BJ (cell line): ENCODE measurements at regions not wholly inside any gene's neighbourhood (a gene's known extent, or its start where the extent isn't known, plus 50 kb on each side); places are given as distances from the start of the nearest gene placed in this dataset.

Source experiments
- CTCF ChIA-PET: fragments of 350-600 bp; formaldehyde crosslinking; extraction: SDS; loops from one replicate; lab custom pipeline; 2021; ENCODE audit warnings: antibody characterized with exemption, inconsistent platforms; lab: Yijun Ruan, JAX
- POLR2A ChIA-PET: fragments of 300-600 bp; sonication (Branson Sonifier 250); formaldehyde crosslinking; extraction: SDS; loops from one replicate; lab custom pipeline; 2021; ENCODE audit warnings: antibody characterized with exemption; lab: Charles Lee
- DNase-seq: peaks from one replicate; pipeline ENCODE4 v3.0.0-alpha.2; 2011; ENCODE audit warnings: low read depth
- H3K27me3 ChIP-seq: 2 replicates; pipeline ENCODE4 v1.6.0; 2011; ENCODE audit warnings: low read length; ENCODE audit not compliant: control insufficient read depth, insufficient read depth
- H3K36me3 ChIP-seq: 2 replicates; pipeline ENCODE4 v1.5.1; 2011; ENCODE audit warnings: low read length; ENCODE audit not compliant: control insufficient read depth, insufficient read depth
- H3K4me3 ChIP-seq: 2 replicates; pipeline ENCODE4 v1.5.1; 2011; ENCODE audit warnings: low read depth, mild to moderate bottlenecking, control low read depth, low read length
- TF ChIP-seq, protein P1 (sequence below): IDR thresholded peaks from 2 replicates; pipeline ENCODE4 v1.5.1; 2011; ENCODE audit warnings: low read depth, mild to moderate bottlenecking, control low read depth, inconsistent platforms, low read length, moderate library complexity; ENCODE audit not compliant: insufficient read depth

DNA sequence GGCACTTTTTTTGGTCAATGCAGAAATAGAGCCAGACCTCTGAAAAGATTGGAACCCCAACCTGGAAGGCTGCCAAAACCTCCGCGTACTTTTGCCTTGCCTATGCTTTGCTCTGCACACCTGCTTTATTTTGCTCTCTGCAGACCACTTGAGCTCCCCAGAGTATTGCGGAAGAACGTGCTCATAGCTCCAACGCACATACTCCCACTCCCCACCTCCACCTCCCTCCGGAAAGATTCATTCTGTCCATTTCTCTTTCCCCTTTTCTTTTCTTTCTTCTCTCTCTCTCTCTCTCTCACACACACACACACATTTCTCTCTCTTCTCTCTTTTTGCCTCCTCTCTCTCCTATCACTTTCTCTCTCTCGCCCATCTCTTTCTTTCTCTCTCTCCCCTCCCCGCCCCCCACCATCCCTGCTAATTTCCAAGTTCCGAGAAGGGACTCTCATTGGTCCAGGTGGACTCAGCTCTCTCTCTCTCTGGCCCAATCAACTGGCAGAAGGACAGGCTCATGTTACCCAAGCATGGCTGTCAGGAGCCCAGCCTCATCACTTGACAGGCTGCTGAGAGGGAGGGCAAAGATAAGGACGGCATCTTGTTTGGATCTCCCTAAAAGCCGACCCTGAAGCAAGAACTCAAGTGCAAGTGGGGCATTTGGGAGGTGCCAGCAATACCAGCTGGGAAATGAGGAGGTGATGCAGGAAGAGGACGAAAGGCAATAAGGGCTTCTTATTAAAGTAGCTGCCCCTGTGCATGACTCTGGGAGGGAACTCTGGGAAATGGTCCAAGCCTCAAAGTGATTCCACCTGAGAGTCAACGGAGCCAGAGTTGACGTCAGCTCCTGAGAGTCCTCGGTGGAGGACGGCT is 246.1 kb downstream of the LY86 start:
- CTCF ChIA-PET, result no interaction called here
- H3K4me3 ChIP-seq, result no peak overlapping the region
- DNase-seq, result no peak

DNA sequence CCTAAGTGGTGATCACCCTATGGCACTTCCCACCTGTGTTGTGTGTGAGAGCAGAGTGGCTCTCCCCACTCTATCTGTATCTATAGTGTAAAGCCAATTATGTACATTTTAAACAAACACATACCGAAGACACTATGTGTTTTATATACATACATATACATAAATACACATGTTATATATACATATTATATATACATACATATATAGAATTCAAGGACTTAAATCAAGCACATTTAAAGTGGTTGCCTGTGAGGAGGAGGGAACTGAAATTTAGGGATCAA is 246.6 kb downstream of the LY86 start:
- CTCF ChIA-PET, result no interaction called here
- H3K4me3 ChIP-seq, result no peak overlapping the region
- POLR2A ChIA-PET, result no interaction called here

More for the DNA sequence above, 246.1 kb downstream of the LY86 start:
- Histone ChIP-seq H3K36me3 (no peaks in the 10 kb centered on the region), H3K27me3 (peaks cover 3% of the 10 kb centered on the region; the same call in 1 of the 2 replicates)
- TF ChIP-seq, protein P1, sequence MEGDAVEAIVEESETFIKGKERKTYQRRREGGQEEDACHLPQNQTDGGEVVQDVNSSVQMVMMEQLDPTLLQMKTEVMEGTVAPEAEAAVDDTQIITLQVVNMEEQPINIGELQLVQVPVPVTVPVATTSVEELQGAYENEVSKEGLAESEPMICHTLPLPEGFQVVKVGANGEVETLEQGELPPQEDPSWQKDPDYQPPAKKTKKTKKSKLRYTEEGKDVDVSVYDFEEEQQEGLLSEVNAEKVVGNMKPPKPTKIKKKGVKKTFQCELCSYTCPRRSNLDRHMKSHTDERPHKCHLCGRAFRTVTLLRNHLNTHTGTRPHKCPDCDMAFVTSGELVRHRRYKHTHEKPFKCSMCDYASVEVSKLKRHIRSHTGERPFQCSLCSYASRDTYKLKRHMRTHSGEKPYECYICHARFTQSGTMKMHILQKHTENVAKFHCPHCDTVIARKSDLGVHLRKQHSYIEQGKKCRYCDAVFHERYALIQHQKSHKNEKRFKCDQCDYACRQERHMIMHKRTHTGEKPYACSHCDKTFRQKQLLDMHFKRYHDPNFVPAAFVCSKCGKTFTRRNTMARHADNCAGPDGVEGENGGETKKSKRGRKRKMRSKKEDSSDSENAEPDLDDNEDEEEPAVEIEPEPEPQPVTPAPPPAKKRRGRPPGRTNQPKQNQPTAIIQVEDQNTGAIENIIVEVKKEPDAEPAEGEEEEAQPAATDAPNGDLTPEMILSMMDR, result no peak
- POLR2A ChIA-PET, result no interaction called here

DNA sequence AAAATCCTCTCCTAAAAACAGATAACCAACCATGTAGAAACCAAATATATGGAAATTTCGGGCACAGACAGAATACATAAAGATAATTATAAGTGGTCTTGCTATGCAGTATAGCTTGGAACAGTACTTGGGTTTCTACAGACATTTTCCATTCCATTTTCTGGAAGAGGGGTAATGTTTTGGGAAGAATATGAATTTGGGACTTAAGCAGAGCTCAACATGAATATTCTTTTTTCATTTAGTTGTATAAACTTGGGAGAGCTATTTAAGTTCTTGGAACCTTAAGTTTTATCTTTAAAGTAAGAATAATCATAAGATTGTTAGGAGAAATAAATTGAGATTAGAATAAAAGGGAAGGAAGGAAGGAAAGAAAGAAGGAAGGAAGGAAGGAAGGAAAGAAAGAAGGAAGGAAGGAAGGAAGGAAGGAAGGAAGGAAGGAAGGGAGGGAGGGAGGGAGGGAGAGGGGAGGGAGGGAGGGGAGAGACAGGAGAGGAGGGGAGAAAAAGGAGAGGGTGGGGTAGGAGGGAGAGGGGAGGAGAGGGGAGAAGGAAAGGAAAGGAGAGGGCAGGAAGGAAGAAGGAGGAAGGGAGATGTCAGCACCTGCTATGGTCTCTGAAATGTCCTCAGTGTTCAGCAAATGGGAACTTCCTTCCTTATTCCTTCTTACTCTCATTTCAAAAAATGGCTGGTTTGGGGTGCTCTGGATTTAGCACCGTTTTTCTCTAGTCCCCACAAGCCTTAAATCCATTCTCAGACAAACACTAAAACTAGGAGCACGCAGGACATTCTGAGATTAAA is 248.3 kb downstream of the LY86 start:
- TF ChIP-seq, protein P1, result no peak
- Histone ChIP-seq H3K27me3 (peaks cover 3% of the 10 kb centered on the region; the same call in 1 of the 2 replicates), H3K4me3 (no peak overlapping the region), H3K36me3 (no peaks in the 10 kb centered on the region)
- no peak for DNase-seq
- ChIA-PET POLR2A (interaction anchor here (0.7 kb wide), 1 partner anchor 17 kb away, joined by 14 read pairs; no protein-coding TSS in a partner anchor), CTCF (no interaction called here)

More for the DNA sequence above, 246.6 kb downstream of the LY86 start:
- DNase-seq, result no peak
- Histone ChIP-seq H3K27me3 (peaks cover 3% of the 10 kb centered on the region; the same call in 1 of the 2 replicates), H3K36me3 (no peaks in the 10 kb centered on the region)
- TF ChIP-seq, protein P1, result no peak

DNA sequence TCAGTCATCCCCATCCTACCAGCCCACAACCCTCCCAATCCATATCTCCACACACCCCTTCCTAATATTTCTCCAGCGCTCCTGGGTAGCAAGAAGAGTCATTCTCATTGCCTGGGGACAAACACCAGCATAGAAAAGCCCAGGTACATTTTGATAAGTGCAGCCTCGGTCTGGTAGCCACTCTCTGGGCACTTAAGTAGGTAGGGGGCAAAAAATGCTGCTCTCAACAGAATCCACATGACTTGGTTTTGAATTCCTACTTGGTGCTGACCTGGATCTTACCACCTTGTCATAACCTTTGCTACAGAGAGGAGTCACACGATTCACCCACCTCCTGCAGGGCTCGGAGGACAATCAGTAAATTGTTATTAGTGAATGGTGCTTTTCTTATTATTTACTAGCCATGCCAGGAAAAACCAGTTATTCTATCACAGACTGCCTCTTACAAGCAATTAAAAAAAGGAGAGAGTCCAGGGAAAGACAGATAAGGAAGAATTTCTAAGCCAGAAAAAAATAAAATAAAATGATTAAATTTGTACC is 249.1 kb downstream of the LY86 start:
- ChIA-PET CTCF (no interaction called here), POLR2A (no interaction called here)
- TF ChIP-seq, protein P1, result no peak
- Histone ChIP-seq H3K4me3 (no peak overlapping the region), H3K36me3 (no peaks in the 10 kb centered on the region), H3K27me3 (peaks cover 1% of the 10 kb centered on the region; the same call in 1 of the 2 replicates)
- no peak for DNase-seq

DNA sequence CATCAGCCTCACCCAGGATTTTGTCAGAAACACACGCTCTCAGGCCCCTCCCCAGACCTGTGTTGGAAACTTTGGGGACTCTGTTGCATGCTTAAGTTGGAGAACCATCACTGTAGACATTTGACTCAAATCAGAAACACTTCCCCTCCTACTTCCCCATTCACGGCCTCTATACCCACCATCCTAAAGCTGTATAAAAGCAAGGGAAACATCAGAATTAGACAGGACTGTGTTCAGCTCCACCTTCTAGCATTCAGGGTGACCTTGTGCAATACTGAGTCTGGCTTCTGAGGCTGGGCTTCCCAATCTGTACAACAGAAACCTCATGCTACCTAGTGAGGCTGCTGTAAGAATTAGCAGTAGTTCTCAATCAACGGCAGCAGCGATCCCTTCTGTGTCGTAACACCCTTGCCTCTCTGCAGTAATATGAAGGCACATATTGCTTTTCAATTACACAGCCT is 252.3 kb downstream of the LY86 start:
- ChIA-PET CTCF (no interaction called here), POLR2A (interaction anchor here (0.6 kb wide), 1 partner anchor 10 kb away, joined by 3 read pairs; no protein-coding TSS in a partner anchor)
- peaks cover 1% of the 10 kb centered on the region; the same call in 1 of the 2 replicates for H3K27me3 ChIP-seq
- DNase-seq, result no peak
- H3K4me3 ChIP-seq, result no peak overlapping the region
- TF ChIP-seq, protein P1, result no peak
- H3K36me3 ChIP-seq, result no peaks in the 10 kb centered on the region
